Stimulated activated CD4-positive, alpha-beta T cell treated with anti-CD3 and anti-CD28 coated beads, Interleukin-15, amount 100 ng/mL, for 48 hours (primary cell): ENCODE measurements at regions not wholly inside any gene's neighbourhood (a gene's known extent, or its start where the extent isn't known, plus 50 kb on each side); places are given as distances from the start of the nearest gene placed in this dataset.
"Not testable (repeated sequence)": the region's sequence is repeated elsewhere in the genome, so short reads cannot be mapped to it uniquely, and the experiment has no call there.

ENCODE experiments used
- DNase-seq, 2 donors: peaks; one replicate each; pipeline ENCODE4 v3.0.0-alpha.2; 2020; ENCODE audit warnings: low read depth in 2 of 2

GRCh38 chr12:34097213-34097612, 74.9 kb downstream of the ALG10 start:
- no peak for DNase-seq

GRCh38 chr12:34105392-34105933, 83.2 kb downstream of the ALG10 start:
- no peak for DNase-seq

- no peak for DNase-seq
Observed at GRCh38 chr12:34106172-34106571, 83.9 kb downstream of the ALG10 start.

GRCh38 chr12:34107016-34107415, 84.7 kb downstream of the ALG10 start:
- DNase-seq, result no peak

- no peak for DNase-seq
Observed at GRCh38 chr12:34107781-34108404, 85.6 kb downstream of the ALG10 start.

- DNase-seq, result no peak
Observed at GRCh38 chr12:34108405-34108803, 86.1 kb downstream of the ALG10 start.

- DNase-seq, result no peak
Observed at GRCh38 chr12:34108967-34109366, 86.7 kb downstream of the ALG10 start.

GRCh38 chr12:34109390-34109789, 87.1 kb downstream of the ALG10 start:
- no peak for DNase-seq

- DNase-seq, result not testable (repeated sequence)
Observed at GRCh38 chr12:34109909-34110531, 87.7 kb downstream of the ALG10 start.

- DNase-seq, result no peak
Observed at GRCh38 chr12:34119366-34119765, 97.1 kb downstream of the ALG10 start.

- no peak for DNase-seq
Observed at GRCh38 chr12:34121360-34121759, 99.1 kb downstream of the ALG10 start.

GRCh38 chr12:34123092-34123491, 100.8 kb downstream of the ALG10 start:
- DNase-seq, result peak; percentile 3 to 12

GRCh38 chr12:34124608-34125007, 102.3 kb downstream of the ALG10 start:
- no peak for DNase-seq

GRCh38 chr12:34126239-34126641, 103.9 kb downstream of the ALG10 start:
- no peak for DNase-seq

GRCh38 chr12:34126805-34127204, 104.5 kb downstream of the ALG10 start:
- DNase-seq, result no peak

GRCh38 chr12:34127379-34127778, 105.1 kb downstream of the ALG10 start:
- DNase-seq, result not testable (repeated sequence)

- DNase-seq, result no peak
Observed at GRCh38 chr12:34142430-34142829, 120.1 kb downstream of the ALG10 start.

GRCh38 chr12:34151019-34151418, 128.7 kb downstream of the ALG10 start:
- DNase-seq, result no peak

GRCh38 chr12:34163443-34163842, 141.1 kb downstream of the ALG10 start:
- DNase-seq, result no peak

GRCh38 chr12:34166427-34167060, 144.2 kb downstream of the ALG10 start:
- no peak for DNase-seq

- not testable (repeated sequence) for DNase-seq
Observed at GRCh38 chr12:34168507-34168906, 146.2 kb downstream of the ALG10 start.

GRCh38 chr12:34186492-34186891, 164.2 kb downstream of the ALG10 start:
- DNase-seq, result no peak

- no peak for DNase-seq
Observed at GRCh38 chr12:34188974-34189373, 166.7 kb downstream of the ALG10 start.
